SK-N-MC (cell line): ENCODE measurements at regions not wholly inside any gene's neighbourhood (a gene's known extent, or its start where the extent isn't known, plus 50 kb on each side); places are given as distances from the start of the nearest gene placed in this dataset.

ENCODE experiments used
- DNase-seq: peaks from one replicate; pipeline ENCODE4 v3.0.0-alpha.2; 2011; ENCODE audit warnings: low read depth, low spot score
- H3K27ac ChIP-seq: fragments of 200-600 bp; sonication (generic); 2 replicates; pipeline ENCODE4 v1.5.1; 2016; ENCODE audit warnings: mixed run types
- H3K36me3 ChIP-seq: fragments of 200-600 bp; sonication (generic); 2 replicates; pipeline ENCODE4 v1.6.1; 2017; ENCODE audit warnings: antibody characterized with exemption, low read length, mixed read lengths; ENCODE audit not compliant: insufficient read depth
- H3K4me3 ChIP-seq: fragments of 200-600 bp; sonication (generic); 2 replicates; pipeline ENCODE4 v1.5.1; 2016
- H3K9ac ChIP-seq: fragments of 200-600 bp; sonication (generic); 2 replicates; pipeline ENCODE4 v1.8.0; 2017; ENCODE audit warnings: mixed run types, mixed read lengths; ENCODE audit not compliant: insufficient read length
- H3K9me3 ChIP-seq: fragments of 200-600 bp; sonication (generic); 2 replicates; pipeline ENCODE4 v1.6.1; 2017; ENCODE audit warnings: low read depth, mild to moderate bottlenecking, antibody characterized with exemption, low read length, moderate library complexity, mixed read lengths
- EZH2 ChIP-seq: fragments of 200-600 bp; sonication (generic); IDR thresholded peaks from one replicate; pipeline ENCODE4 v1.6.1; 2017; ENCODE audit warnings: antibody characterized with exemption
- FOXP2 ChIP-seq: optimal IDR thresholded peaks from 2 replicates; pipeline ENCODE3; 2011; ENCODE audit warnings: mild to moderate bottlenecking, moderate library complexity; ENCODE audit not compliant: insufficient read depth; ENCODE audit errors: extremely low read length, control extremely low read depth
- POLR2AphosphoS5 ChIP-seq: IDR thresholded peaks from 2 replicates; pipeline ENCODE4 v1.6.1; 2012; ENCODE audit warnings: mild to moderate bottlenecking, low read depth, low read length, borderline replicate concordance

DNA sequence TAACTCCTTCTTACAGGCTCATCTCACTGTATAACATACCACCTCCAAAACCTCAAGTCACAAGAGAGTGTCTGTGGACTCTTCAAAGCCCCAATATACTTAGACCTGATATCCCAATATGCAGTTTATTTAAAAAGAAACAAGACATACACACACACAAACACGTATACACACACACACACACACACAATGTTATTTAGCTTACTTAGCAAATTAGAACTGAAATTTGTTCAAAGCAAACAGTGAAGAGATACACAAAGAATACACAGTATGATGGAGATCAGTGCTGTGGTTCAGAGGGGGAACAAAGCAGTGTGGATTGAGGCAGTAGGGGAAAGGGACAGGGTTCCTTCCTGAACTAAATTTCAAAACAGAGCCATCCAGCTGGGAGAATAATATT lies 807.2 kb downstream of the IPMK start:
- H3K4me3 ChIP-seq = no peak overlapping the region
- no peak for DNase-seq
- H3K9ac ChIP-seq = no peak overlapping the region
- no peaks in the 10 kb centered on the region for H3K9me3 ChIP-seq
- H3K27ac ChIP-seq = no peak overlapping the region
- no peak for TF ChIP-seq POLR2AphosphoS5
- TF ChIP-seq EZH2 = no peak
- TF ChIP-seq FOXP2 = no peak
- H3K36me3 ChIP-seq = no peaks in the 10 kb centered on the region

DNA sequence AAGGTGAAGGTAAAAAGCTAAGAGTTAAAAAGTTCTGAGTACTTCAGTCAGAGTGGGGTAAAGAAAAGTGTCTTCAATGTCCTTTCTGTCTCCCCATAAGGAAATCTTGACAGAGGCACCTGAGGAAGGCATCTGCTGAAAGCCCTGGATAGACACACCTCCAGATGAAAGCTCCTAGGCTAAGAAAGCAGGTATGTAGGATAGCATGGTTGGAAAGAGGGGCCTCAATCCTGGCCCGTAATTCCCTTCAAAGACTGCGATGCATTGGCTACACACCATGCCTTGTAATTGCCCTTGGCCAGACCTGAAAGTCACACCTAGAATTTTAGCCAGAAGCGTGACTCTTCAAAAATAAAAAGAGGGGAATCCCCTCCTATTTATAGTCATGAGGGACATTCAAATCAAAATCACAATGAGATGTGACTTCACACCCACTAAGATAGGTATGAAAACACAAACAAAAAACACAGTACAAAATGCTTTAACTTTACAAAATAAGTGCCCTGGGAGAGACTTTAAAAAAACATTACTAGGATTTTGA lies 809.7 kb downstream of the IPMK start:
- Histone ChIP-seq H3K9ac (no peak overlapping the region), H3K9me3 (no peaks in the 10 kb centered on the region), H3K27ac (no peak overlapping the region), H3K36me3 (no peaks in the 10 kb centered on the region), H3K4me3 (no peak overlapping the region)
- DNase-seq = no peak
- no peak for TF ChIP-seq POLR2AphosphoS5
- no peak for TF ChIP-seq EZH2
- TF ChIP-seq FOXP2 = no peak

DNA sequence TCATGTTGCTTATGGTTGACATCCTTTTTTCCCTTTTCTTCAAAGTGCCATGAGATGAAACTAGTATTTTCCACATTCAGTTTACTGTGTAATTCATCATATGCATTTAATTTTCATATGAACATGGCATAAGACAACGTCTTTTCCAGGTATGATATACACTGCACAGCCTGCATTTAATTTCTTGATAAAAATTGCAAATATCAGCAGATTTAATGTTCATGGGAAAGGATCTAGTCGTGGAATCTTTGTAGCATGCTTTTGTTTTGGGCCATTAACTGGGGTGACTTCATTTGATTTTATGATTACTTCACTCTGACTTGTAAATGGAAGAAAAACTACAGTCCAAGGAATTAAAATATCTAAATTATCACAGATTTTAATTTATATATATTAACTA lies 837.3 kb downstream of the IPMK start:
- Histone ChIP-seq H3K9ac (no peak overlapping the region), H3K9me3 (no peaks in the 10 kb centered on the region), H3K4me3 (no peak overlapping the region), H3K27ac (no peak overlapping the region), H3K36me3 (no peaks in the 10 kb centered on the region)
- TF ChIP-seq POLR2AphosphoS5 = no peak
- no peak for TF ChIP-seq EZH2
- no peak for TF ChIP-seq FOXP2
- no peak for DNase-seq

DNA sequence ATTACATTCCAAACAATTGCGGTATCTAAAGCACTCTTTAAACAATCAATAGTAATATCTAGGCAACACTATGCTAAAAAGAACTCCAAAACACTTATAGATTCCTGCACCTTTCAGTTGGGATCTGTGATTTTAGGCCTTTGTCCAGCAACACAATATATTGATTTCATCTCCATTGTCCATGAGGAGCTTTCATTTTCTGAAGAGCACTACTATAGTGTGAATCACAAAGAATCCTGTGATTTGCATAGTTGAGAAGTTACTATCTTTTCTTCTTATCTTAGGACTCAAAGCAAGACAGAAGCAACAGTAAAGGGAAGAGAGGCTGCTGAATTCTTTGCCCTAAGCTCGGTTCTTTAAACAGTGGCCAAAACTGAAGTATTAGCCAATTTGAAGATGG lies 846.8 kb downstream of the IPMK start:
- DNase-seq = no peak
- H3K9ac ChIP-seq = no peak overlapping the region
- H3K27ac ChIP-seq = no peak overlapping the region
- H3K9me3 ChIP-seq = no peaks in the 10 kb centered on the region
- H3K4me3 ChIP-seq = no peak overlapping the region
- no peaks in the 10 kb centered on the region for H3K36me3 ChIP-seq
- TF ChIP-seq FOXP2 (no peak), POLR2AphosphoS5 (no peak), EZH2 (no peak)

DNA sequence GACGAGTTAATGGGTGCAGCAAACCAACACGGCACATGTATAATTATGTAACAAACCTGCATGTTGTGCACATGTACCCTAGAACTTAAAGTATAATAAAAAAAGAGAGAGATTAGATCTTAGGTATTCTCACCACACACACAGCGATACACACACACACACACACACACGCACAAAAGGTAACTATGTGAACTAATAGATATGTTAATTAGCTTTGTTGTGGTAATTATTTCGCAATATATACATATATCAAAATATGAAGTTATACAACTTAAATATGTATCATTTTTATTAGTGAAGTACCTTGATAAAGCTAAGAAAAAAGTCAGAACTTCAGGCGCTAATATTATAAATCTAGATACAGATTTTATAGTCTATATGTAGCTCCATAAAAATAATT lies 849.2 kb downstream of the IPMK start:
- no peak overlapping the region for H3K9ac ChIP-seq
- H3K9me3 ChIP-seq = no peaks in the 10 kb centered on the region
- H3K4me3 ChIP-seq = no peak overlapping the region
- no peaks in the 10 kb centered on the region for H3K36me3 ChIP-seq
- no peak for DNase-seq
- TF ChIP-seq POLR2AphosphoS5 (no peak), FOXP2 (no peak), EZH2 (no peak)
- no peak overlapping the region for H3K27ac ChIP-seq

DNA sequence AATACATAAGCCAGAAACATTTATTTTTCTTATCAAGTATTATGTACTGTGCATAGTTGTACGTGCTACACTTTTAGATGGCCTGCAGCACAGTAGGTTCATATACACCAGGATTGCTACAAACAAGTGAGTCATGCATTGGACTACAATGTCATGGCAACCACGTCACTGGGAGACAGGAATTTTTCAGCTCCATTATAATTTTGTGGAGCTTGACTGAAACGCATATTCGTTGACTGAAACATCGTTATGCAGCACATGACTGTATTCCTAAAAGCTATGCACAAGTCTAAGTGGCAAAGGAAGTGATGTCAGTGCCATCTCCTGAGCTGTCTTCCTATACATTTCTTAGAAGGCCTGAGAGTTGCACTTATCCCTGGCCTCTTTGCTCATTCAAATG lies 871.8 kb downstream of the IPMK start:
- Histone ChIP-seq H3K9me3 (no peaks in the 10 kb centered on the region), H3K4me3 (no peak overlapping the region), H3K27ac (no peak overlapping the region), H3K36me3 (no peaks in the 10 kb centered on the region), H3K9ac (no peak overlapping the region)
- DNase-seq = no peak
- TF ChIP-seq EZH2 (no peak), POLR2AphosphoS5 (no peak), FOXP2 (no peak)

DNA sequence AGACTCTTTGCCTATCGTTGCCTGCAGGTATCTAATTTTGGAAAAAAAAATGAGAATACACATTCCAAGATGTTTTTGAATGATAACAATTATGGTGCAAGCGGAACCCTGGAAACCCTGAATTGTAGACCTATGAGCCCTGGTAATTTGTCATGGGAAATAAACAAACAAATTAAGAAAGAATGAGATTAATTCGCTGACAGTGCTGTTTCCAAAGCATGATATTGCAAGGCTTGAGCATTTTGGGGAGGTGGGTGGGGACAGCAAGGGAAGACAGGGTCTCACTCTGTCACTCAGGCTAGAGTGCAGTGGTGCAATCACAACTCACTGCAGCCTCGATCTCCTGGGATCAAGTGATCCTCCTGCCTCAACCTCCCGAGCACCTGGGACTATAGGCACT lies 900.3 kb downstream of the IPMK start:
- no peak overlapping the region for H3K4me3 ChIP-seq

DNA sequence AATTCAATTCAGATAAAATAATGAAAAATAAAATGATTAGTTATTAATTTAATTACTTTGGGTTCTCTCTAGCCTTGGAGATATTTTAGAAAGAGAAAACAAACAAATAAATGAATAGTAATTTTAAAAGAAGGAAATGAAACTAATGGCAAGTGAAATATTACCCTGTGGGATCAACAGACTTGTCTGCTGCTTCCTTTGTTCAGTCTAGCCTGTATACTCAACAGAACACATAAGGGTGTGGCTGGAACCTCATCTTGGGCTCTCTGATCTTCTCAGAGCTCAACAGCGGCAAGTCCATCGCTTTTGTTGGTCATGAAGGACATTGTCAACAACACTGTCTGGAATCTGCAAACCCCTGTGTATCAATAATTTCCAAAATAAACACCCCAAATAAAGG lies 904.9 kb downstream of the IPMK start:
- H3K36me3 ChIP-seq = no peaks in the 10 kb centered on the region
- H3K9ac ChIP-seq = no peak overlapping the region
- H3K27ac ChIP-seq = no peak overlapping the region
- H3K9me3 ChIP-seq = no peaks in the 10 kb centered on the region
- no peak for TF ChIP-seq POLR2AphosphoS5
- TF ChIP-seq EZH2 = no peak
- TF ChIP-seq FOXP2 = no peak
- no peak overlapping the region for H3K4me3 ChIP-seq
- no peak for DNase-seq

More for the DNA sequence above, 900.3 kb downstream of the IPMK start:
- Histone ChIP-seq H3K9me3 (no peaks in the 10 kb centered on the region), H3K9ac (no peak overlapping the region), H3K36me3 (no peaks in the 10 kb centered on the region), H3K27ac (no peak overlapping the region)
- DNase-seq = no peak
- TF ChIP-seq EZH2 = no peak
- no peak for TF ChIP-seq FOXP2
- TF ChIP-seq POLR2AphosphoS5 = no peak

DNA sequence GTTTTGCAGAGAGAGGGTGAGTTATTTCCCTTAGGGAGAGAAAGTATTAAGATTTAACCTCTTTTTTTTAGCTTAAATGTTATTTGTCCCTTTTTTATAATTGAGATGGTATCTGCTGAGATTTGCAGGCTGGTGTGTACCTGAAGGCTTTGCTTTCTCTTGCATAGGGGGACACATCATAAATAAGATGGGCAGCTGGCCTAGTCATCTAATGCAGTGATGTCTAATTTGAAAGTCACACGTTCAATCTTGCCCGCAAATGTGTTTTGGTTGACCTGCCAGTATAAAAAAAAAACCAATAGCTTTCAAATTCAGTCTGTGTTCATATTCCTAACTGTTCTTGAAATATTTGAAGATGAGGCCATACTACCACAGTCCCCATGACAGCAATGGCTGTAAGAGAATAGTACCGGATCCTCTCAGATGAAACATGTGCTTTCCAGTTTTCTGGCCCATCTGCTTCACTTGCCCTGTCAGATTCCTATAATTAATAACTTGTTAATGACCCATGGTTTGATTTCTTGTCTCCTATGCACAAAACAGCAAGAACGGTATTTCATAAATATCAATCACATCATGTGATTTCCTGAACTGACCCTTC lies 914.2 kb downstream of the IPMK start:
- Histone ChIP-seq H3K27ac (no peak overlapping the region), H3K9ac (no peak overlapping the region), H3K36me3 (no peaks in the 10 kb centered on the region), H3K4me3 (no peak overlapping the region), H3K9me3 (no peaks in the 10 kb centered on the region)
- TF ChIP-seq EZH2 = no peak
- TF ChIP-seq FOXP2 = no peak
- no peak for DNase-seq
